GM20000 (cell line): ENCODE measurements at regions not wholly inside any gene's neighbourhood (a gene's known extent, or its start where the extent isn't known, plus 50 kb on each side); places are given as distances from the start of the nearest gene placed in this dataset.

Experiments
- DNase-seq: peaks from one replicate; pipeline ENCODE4 v3.0.0; 2012; ENCODE audit warnings: low spot score
- TF ChIP-seq, protein P1 (sequence below): IDR thresholded peaks from 2 replicates; pipeline ENCODE4 v1.5.1; 2012; ENCODE audit warnings: mild to moderate bottlenecking, control low read depth; ENCODE audit errors: extremely low read depth, missing control alignments

DNA sequence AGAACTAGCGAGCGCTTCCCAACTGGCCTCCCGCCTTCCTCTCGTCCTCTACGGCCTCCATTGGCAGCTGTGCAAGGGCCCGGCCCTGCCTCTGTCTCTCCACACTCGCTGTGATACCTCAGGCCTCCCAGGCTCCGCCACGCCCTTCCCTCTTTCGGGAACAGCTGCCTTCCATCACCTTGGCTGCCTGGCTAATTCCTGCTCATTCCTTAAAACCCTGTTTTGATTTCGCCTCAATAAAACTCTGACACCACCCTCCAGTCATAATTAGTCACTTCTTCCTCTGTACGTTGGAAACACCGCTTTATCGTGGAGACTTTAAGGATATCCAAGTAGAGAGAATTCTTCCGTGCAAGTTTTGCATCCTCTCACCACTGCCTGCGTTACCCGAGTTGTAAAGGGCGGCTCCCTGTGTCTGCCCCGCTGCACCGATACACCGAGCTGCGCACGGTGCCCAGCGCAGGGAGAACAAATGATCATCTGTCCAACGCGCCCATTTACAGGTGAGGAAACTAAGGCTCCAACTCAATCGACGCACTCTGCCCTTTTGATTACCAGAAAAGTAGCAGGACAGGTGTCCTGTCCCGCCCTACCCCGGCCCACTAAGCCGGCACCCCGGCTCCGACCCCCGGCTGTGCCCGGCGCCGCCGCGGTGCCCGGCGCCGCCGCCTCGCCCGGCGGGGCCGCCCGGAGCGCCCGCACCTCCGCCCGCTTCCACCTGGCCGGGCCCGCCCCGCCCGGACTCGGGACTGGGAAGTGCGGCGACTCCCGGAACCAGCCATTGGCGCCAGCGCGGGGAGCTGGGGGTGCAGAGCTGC is 139.7 kb downstream of the SEC14L1 start:
- DNase-seq, result peak; percentile 54
- TF ChIP-seq, protein P1, sequence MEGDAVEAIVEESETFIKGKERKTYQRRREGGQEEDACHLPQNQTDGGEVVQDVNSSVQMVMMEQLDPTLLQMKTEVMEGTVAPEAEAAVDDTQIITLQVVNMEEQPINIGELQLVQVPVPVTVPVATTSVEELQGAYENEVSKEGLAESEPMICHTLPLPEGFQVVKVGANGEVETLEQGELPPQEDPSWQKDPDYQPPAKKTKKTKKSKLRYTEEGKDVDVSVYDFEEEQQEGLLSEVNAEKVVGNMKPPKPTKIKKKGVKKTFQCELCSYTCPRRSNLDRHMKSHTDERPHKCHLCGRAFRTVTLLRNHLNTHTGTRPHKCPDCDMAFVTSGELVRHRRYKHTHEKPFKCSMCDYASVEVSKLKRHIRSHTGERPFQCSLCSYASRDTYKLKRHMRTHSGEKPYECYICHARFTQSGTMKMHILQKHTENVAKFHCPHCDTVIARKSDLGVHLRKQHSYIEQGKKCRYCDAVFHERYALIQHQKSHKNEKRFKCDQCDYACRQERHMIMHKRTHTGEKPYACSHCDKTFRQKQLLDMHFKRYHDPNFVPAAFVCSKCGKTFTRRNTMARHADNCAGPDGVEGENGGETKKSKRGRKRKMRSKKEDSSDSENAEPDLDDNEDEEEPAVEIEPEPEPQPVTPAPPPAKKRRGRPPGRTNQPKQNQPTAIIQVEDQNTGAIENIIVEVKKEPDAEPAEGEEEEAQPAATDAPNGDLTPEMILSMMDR, result no peak

DNA sequence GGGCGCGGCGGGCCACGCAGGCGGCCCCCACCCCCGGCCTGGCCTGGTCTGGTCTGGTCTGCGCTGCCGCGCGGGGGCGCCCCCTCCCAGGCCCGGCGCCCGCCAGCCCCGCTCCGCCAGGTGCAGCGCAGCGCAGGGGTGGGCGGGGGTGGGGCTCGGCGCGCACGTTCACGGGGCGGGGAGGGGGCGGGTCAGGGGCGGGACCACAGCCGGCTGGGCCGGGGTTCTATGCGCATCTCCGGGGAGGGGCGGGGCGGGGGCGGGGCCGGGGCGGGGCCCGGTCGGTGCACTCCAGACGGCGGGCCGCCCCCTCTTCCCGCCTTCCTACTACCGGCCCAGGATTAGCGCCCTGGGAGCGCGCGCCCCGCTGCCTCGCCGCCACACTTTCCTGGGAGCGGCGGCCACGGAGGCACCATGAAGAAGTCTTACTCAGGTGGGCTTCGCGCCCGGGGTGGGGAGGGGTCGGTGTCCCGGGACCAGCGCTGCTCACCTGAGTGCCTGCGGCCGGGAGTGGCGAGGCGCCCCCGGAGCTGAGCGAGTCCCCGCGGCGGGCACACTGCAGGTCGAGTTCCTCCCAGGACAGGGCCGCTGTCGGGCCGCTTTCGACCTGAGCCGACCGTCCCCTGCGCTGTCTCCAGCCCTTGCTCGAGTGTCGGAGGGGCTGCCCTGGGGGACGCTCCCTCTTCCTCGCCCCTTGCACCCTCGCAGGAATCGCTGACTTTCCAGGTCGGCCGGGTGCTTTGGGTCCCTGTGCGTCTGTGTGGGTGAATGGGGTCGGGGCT is 140.5 kb downstream of the SEC14L1 start:
- TF ChIP-seq, protein P1, result peak; percentile 70
- DNase-seq, result peak; percentile 98

DNA sequence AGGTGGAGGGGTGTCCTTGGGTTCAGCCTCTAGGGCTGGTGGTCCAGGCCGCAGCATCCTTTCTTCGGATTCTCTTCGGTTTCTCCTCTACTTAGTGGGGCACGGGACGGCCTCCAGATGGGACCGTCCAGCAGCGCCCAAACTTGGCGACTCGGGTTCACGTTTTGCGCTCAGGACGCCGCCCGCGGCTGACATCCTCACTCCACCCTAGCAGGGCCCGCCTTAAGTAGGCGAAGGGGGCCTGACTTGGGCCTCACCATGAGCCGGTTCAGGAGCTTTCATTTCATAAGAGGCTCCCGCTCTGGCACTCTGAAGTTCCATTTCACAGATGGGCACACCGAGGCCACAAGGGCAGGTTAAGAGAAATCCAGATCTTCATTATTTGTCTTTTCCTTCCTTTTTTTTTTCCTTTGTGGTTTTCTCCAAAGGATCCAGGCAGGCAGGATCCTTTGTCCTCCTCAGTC is 141.2 kb downstream of the SEC14L1 start:
- DNase-seq, result no peak
- TF ChIP-seq, protein P1, result no peak

DNA sequence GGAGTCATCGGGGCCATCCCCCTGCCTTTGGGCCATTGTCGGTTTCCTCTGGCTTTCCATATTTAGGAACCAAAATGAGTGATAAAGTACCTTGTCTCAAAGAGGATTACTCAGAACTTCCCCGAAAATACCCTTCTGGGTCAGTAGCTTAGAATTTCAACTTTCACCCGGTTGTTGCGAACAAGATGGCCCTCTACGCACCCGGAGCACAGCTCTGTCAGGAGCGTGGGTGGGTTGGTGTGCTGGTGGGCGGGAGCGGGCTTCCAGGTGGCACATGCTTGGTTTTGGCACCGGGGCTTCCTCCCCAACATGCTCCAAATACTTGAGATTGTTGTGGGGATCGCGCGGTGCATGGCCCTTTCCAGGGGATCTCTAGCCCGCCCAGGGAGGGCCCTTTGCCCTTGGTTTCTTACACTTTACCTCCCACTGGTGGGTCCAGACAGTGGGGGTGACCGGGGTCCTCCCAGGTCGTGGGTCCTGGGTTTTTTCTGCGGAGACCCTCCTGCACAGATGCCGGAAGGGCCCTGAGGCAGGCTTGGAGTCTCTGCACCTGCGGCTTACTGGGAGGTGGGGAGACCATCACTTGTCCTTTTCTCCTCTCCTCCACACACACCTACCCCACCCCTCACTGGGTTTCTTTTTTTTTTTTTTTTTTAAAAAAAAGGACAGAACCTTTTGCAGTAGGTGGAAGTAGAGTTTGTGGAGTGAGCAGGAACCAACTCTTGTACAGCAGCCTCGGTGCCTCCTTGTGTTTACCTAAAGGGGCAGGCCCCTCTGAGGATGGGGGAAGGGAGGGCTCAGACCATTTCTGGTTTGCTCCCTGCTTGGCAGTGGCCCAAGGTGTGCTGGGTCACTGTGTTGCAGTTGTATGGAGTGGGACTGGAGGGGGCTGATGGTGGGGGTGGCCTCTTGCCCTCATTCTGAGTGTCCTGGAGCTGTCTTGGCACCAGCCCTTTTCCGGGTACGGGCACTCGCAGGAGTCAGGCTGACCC is 142.1 kb downstream of the SEC14L1 start:
- TF ChIP-seq, protein P1, result no peak
- peak; percentile 56 for DNase-seq

DNA sequence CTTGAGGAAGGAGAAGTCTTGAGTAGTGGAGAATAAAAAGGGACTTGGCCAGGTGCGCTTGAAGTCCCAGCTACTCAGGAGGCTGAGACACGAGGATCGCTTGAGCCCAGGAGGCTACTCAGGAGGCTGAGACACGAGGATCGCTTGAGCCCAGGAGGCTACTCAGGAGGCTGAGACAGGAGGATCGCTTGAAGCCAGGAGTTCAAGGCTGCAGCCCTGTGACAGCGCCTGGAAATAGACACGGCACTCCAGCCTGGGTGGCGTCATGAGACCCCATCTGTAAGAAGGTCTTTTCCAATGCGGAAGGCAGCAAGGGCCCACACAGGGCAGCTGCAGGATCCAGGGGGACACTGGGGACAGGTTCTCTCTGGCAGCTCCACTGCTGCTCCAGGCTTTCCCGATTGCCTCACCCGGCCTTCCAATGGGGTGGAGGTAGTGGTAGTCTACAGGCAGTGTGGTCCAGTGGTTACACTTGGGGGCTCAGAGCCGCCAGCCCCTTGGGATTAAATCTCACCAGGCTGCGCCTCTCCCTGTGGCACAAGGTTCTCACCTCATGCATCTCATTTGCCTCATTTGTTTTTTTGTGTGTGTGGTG is 143.4 kb downstream of the SEC14L1 start:
- TF ChIP-seq, protein P1, result no peak

DNA sequence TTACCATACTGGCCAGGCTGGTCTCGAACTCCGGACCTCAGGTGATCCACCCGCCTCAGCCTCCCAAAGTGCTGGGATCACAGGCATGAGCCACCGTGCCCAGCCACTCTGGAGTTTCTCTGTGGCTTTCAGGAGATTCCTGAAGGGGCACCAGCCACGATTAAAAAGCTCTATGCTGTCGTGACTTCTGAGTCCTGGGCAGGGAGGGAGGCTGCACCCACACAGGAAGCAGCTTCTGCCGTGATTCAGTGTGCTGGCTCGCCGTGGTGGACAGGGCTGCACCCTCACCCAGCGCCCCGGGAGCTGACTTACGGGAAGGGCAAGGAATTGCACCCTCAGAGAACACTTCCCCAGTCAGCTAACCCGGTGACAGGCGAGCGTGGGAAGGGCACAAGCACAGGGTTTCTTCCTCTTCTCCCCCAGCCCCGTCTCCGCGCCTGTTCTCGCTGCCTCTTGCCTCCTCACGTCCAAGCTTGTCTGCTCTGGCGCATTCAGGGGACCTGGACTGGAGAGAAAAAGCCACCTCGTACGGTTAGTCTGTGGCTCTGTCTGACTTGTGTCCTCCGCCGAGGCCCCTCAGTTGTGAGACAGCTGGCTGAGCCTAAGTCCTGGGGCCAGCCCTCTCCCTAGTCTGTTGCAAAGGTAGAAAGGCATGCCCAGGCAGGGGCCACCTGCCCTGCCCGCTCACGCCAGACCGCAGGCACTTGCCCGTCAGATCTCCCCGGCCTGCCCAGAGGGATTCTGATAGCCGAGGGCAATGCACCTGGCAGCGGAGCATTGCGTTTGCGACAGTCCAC is 145.0 kb downstream of the SEC14L1 start:
- TF ChIP-seq, protein P1, result no peak
- DNase-seq, result no peak

More for the DNA sequence above, 143.4 kb downstream of the SEC14L1 start:
- DNase-seq, result no peak
